GM19397 (cell line): ENCODE measurements at regions not wholly inside any gene's neighbourhood (a gene's known extent, or its start where the extent isn't known, plus 50 kb on each side); places are given as distances from the start of the nearest gene placed in this dataset.

Experiments used
- ATAC-seq: cut with Tn5 transposase; IDR thresholded peaks from one replicate; pipeline ENCODE4 v1.9.1; 2021; ENCODE audit warnings: mild to moderate bottlenecking, moderate library complexity; ENCODE audit not compliant: unreplicated experiment

DNA sequence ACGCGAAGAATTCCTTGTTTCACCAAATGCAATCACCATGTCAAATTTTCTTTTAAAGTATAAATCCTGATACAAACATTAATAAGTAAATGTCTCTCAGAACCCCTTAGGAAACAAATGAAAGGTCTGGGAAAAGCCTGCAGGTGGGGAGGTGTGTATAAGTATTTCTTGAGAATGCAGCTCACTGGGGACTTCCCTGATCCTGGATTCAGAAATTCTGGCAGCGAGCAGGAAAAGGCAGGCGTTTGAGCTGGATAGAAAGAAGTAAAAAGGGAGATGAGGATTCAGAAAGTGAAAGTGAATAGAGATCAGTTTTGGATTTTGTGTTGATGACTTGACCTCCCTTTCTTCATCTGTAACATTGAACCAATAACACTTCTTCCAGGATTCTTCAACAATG lies 68.3 kb upstream of the CTSC start:
- no peak for ATAC-seq

DNA sequence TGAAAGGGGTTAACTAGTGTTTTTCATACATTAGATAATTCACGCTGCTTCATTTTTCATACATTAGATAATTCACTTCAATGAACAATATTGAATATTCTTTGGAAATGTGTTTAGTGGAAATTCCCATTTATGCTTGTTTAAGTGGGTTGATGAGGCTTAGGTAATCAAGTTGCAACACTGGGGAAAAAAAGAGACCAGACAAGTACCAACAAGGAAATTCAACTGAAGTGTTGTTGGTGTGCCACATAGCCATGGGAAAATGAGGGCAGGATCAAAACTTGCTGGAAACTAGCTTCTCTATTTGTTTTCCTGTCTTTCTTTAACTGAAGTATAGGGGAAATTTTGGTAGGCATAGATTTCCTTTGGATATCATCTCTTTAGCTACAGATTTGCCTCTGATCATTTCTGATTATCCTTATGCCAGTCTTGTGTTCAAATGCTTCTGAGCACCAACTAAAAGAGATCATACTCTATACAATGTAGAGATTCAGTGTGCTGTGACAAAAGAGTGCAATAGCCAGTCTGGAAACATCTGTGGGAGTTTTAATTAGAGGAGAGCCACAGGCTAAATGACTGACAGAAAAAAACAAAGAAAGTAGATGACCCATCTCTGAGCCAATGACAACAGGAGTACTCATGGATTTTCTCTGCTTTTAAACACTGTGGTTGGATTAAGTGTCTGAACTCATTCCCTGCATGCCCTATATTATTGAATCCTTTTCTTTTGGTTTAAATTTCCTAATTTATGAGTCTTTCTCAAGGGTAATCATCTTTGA lies 67.6 kb upstream of the CTSC start:
- no peak for ATAC-seq

DNA sequence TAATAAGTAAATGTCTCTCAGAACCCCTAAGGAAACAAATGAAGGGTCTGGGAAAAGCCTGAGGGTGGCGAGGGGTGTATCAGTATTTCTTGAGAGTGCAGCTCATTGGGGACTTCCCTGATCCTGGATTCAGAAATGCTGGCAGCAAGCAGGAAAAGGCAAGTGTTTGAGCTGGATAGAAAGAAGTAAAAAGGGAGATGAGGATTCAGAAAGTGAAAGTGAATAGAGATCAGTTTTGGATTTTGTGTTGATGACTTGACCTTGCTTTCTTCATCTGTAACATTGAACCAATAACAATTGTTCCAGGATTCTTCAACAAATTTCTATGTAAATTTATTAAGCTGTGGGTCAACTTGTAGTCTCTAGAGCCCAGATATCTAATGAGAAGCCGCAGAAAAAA lies 66.9 kb upstream of the CTSC start:
- ATAC-seq, result no peak

DNA sequence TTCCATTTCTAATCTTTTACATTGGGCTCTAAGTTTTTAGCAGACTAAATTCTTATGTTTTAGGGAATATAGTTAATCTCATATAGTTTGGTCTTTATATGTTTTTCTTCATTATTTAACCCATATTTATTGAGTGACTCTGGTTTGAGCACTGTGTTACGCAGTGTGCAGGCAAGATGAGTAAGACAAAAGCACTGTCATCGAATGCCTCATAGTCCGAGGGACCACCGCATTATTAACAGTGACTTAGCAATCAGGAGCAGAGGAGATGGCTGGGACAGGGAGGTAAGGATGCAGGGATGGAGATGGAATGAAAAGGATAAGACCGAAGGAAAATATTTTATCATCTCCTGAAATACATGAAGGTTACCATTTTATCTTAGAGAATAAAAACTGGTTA lies 65.2 kb upstream of the CTSC start:
- ATAC-seq, result no peak

DNA sequence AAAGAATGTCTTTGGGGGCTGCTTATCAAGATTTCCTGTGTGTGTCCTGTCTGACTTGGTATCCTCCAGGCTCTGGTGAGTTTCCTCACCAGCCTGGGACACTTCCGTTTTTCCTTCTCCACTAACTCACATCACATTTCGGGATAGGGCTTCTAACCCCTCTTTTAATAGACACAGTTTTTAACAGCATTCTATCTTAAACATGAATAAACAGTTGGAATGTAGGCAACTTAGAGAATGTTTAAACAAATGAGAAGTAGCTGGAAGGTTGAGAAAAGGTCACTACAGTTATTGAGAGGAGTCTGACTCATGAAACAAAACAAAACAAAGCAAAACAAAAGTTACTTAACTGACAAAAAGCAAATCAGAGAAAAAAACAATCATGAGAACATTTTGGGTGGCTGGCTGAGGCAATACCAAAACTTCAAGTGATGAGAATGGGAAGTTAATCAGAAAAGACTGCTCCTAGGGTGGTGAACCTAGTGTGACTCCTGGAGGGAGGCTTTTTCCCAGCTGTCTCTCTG lies 64.7 kb upstream of the CTSC start:
- no peak for ATAC-seq

DNA sequence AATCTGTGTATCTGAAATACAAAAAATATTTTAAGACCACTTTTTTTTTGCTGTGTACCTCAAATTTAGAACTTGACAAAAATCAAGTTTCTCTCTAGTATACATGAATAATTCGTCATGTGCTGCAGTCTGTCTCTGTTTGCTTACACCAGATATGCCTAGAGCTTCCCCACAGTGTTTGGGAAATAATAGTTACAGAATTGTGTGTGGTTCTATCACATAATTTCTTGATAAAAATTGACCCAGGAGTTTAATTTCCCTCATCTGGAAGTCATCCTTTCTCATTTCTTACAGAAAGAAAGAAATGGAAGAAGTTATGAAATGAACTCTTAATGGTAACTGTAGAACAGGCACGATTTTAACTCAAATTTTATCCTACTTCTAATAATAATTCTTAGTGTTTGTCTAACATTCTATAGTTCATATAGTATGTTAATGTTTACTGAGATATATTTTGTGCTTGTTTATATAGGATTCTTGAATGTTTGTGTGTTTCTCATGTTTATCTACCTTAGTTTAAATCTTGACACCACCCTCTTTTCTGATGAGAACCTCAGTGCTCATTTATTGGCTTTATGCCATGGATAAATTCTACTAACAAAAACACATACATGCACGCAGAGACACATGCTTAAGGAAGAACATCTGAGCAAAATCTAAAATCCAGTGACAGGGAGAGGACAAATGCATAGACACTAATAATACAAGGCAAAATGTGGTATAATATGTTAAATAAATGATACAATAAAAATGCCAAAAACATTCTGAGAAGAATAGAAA lies 61.4 kb upstream of the CTSC start:
- ATAC-seq, result no peak

DNA sequence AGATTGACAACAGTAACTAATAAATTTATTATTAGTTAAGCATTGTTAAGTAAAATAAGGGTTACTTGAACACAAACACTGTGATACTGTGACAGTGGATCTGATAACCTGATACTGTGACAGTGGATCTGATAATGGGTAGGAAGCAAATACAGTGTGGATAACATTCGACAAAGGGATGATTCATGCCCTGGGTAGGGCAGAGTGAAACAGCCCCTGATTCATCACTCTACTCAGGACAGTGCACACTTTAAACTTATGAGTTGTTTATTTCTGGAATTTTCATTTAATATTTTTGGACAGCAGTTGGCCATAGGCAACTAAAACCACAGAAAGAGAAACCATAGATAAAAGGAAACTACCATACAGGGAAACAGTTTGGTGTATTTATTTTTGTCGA lies 60.8 kb upstream of the CTSC start:
- no peak for ATAC-seq

DNA sequence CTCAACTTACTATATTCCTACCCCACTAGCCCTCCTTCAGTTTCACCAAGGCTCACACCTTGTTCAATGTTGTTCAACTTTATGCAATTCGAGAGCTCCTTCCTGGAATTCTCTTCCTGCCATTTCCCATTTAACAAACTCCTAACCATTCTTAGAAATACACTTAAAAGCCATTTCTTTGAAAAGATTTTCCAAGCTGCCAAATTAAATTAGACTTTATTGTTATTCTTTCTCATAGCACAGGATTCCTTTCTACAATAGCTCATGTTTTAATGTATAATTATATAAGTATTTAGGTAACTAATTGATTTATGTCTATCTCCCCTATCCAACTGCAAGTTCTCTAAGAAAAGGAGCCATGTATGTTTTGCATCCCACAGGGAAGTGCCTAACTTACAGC lies 52.7 kb upstream of the CTSC start:
- no peak for ATAC-seq

DNA sequence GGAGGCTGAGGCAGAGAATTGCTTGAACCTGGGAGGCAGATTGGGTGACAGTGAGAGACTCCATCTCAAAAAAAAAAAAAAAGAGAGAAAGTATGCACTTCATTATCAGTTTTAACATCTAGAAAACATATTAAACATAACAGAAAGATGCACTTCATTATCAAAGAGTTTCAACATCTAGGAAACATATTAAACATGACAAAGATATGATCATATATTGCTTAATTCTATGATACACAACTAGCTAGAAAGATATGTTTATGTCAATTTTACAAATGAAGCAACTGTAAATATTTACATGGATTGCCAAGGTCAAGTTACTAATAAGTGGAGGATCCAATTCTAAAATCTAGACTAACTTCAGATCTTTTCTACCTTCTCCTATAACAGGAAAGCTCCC lies 50.4 kb upstream of the CTSC start:
- ATAC-seq, result no peak
